ENCODE measurements at regions not wholly inside any gene's neighbourhood (a gene's known extent, or its start where the extent isn't known, plus 50 kb on each side); places are given as distances from the start of the nearest gene placed in this dataset.
"Not testable (repeated sequence)": the region's sequence is repeated elsewhere in the genome, so short reads cannot be mapped to it uniquely, and the experiment has no call there.

DNA sequence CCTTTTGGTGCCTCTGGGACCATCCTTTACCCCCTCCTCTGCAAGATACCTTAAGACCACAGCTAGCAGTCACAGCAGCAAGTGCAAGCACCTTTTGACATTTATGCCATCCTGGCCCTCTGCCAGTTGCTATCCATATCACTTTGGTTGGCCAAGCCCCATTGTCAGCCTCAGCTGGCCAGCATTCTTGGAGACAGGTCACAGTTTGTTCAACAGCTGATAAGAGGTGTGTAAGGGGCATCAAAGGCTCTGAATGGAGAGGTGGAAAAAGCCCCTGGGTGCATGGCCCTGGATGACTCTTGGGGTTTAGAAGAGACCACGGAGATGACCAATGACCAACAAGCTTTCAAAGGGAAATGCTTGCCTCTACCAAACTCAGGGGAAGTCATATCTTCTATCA is 133.6 kb upstream of the MAMLD1 start:
- H3K27me3 Mint-ChIP-seq (ENCODE audit: insufficient read depth, unreplicated experiment) = no peaks in the 10 kb centered on the region
- H3K27ac Mint-ChIP-seq (ENCODE audit: low read depth, unreplicated experiment) = no peak overlapping the region
- no peak for DNase-seq (ENCODE audit: unreplicated experiment)
- no TSS peak for BruUV-seq (replicated peaks)
- ChIA-PET CTCF (no interaction called here), POLR2A (no interaction called here)
- TF ChIP-seq, protein P1, sequence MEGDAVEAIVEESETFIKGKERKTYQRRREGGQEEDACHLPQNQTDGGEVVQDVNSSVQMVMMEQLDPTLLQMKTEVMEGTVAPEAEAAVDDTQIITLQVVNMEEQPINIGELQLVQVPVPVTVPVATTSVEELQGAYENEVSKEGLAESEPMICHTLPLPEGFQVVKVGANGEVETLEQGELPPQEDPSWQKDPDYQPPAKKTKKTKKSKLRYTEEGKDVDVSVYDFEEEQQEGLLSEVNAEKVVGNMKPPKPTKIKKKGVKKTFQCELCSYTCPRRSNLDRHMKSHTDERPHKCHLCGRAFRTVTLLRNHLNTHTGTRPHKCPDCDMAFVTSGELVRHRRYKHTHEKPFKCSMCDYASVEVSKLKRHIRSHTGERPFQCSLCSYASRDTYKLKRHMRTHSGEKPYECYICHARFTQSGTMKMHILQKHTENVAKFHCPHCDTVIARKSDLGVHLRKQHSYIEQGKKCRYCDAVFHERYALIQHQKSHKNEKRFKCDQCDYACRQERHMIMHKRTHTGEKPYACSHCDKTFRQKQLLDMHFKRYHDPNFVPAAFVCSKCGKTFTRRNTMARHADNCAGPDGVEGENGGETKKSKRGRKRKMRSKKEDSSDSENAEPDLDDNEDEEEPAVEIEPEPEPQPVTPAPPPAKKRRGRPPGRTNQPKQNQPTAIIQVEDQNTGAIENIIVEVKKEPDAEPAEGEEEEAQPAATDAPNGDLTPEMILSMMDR (IDR thresholded peaks at IDR 0.05; ENCODE audit: unreplicated experiment) = no peak
- intact Hi-C loops (cut with micrococcal nuclease) = no loop called here
- peaks cover 6% of the 10 kb centered on the region for H3K4me1 Mint-ChIP-seq (ENCODE audit: insufficient read depth, unreplicated experiment)
- H3K36me3 Mint-ChIP-seq (ENCODE audit: insufficient read depth, unreplicated experiment) = no peaks in the 10 kb centered on the region
- H3K9me3 Mint-ChIP-seq (ENCODE audit: unreplicated experiment) = no peaks in the 10 kb centered on the region
- no peak overlapping the region for H3K4me3 Mint-ChIP-seq (ENCODE audit: unreplicated experiment)

DNA sequence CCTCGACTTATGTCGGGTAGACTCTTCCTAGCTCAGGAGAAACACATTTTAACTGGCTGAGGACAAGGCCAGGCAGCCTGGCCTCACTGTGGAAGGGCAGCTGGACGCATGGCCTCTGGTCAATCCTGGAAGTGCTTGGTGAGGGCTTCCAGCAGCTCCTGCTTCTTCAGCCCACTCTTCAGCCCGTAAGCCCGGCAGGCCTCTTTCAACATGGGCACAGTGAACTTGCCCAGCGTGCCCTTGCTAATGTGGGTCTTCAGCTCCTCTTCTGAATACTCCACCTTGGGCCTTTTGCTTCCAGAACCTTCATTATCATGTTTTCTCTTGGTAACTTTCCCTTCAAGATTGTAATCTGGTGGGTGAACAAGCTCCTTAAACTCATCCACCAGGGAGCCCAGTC is 132.2 kb upstream of the MAMLD1 start:
- not testable (repeated sequence) for BruUV-seq (replicated peaks)

DNA sequence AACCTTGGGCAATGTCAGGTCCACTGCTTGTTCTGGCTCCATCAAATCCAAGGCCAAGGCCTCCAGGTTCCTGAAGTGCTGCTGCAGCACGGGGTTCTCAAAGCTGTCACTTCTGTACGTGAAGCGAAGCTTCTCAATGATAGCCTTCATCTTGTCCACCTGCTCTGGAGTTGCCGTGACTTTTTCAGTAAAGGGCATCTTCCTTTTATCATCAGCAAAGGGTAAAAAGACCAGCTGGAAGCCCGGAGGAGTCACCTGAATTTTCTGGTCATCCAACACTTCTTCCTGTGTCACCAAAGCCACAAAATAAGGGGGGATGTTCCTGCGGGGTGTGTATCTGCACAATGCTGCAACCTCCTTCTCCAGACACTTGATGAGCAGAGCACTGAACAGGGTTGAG is 131.7 kb upstream of the MAMLD1 start:
- DNase-seq (ENCODE audit: unreplicated experiment); H3K36me3 Mint-ChIP-seq (ENCODE audit: insufficient read depth, unreplicated experiment); BruUV-seq (replicated peaks); H3K9me3 Mint-ChIP-seq (ENCODE audit: unreplicated experiment); H3K4me3 Mint-ChIP-seq (ENCODE audit: unreplicated experiment); intact Hi-C loops (cut with micrococcal nuclease); H3K4me1 Mint-ChIP-seq (ENCODE audit: insufficient read depth, unreplicated experiment); H3K27ac Mint-ChIP-seq (ENCODE audit: low read depth, unreplicated experiment); H3K27me3 Mint-ChIP-seq (ENCODE audit: insufficient read depth, unreplicated experiment); POLR2A ChIA-PET: not testable (repeated sequence)
- CTCF ChIA-PET = interaction anchor here (1.2 kb wide), 1 partner anchor 248 kb away, joined by 3 read pairs; no protein-coding TSS in a partner anchor

More for the DNA sequence above, 132.2 kb upstream of the MAMLD1 start:
- POLR2A ChIA-PET; DNase-seq (ENCODE audit: unreplicated experiment); H3K27me3 Mint-ChIP-seq (ENCODE audit: insufficient read depth, unreplicated experiment); H3K9me3 Mint-ChIP-seq (ENCODE audit: unreplicated experiment); H3K36me3 Mint-ChIP-seq (ENCODE audit: insufficient read depth, unreplicated experiment); H3K4me3 Mint-ChIP-seq (ENCODE audit: unreplicated experiment); H3K27ac Mint-ChIP-seq (ENCODE audit: low read depth, unreplicated experiment); H3K4me1 Mint-ChIP-seq (ENCODE audit: insufficient read depth, unreplicated experiment); intact Hi-C loops (cut with micrococcal nuclease): not testable (repeated sequence)
- CTCF ChIA-PET = interaction anchor here (1.2 kb wide), 1 partner anchor 248 kb away, joined by 3 read pairs; no protein-coding TSS in a partner anchor

DNA sequence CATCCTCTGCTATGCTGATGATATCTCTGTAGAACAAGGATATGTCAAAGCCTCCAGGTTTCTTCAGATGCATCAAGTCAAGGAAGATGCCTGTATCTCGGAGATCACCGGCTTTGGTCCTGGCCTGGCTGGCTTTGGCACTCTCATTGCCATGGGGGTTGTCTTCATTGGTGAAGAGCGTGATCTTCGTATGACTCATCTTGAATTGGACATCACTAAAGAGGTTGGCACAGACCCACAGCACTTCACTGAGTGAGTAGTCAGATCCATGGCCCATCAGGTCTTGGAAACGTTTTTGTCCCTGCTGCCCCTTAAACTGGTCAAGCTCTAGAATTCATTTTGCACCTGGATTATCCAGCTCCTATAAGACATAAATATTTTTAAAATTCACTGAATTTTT is 130.9 kb upstream of the MAMLD1 start:
- DNase-seq (ENCODE audit: unreplicated experiment) = peak; percentile 54
- intact Hi-C loops (cut with micrococcal nuclease); BruUV-seq (replicated peaks); H3K9me3 Mint-ChIP-seq (ENCODE audit: unreplicated experiment); H3K4me3 Mint-ChIP-seq (ENCODE audit: unreplicated experiment); H3K27ac Mint-ChIP-seq (ENCODE audit: low read depth, unreplicated experiment); CTCF ChIA-PET; H3K4me1 Mint-ChIP-seq (ENCODE audit: insufficient read depth, unreplicated experiment); POLR2A ChIA-PET; H3K27me3 Mint-ChIP-seq (ENCODE audit: insufficient read depth, unreplicated experiment); H3K36me3 Mint-ChIP-seq (ENCODE audit: insufficient read depth, unreplicated experiment): not testable (repeated sequence)

DNA sequence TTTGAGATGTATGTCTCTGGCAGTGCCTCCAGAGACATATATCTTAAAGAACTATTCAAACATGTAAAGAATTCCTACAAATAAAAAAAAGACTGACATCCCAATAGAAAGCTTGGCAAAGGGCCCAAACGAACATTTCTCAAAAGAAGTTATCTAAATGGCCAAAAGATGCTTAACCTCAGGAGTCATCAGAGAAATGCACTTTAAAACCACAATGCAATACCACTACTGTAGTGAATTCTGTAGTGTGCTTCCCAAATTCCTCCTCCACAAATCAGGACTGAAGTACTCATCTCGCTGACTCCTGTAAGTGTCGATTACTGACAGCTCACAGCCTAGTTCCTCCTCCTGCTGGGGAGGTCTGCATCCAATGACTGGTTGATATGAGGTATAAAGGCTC is 129.0 kb upstream of the MAMLD1 start:
- no peak for DNase-seq (ENCODE audit: unreplicated experiment)
- ChIA-PET CTCF (no interaction called here), POLR2A (interaction anchor here (0.7 kb wide), 1 partner anchor 11 kb away, joined by 5 read pairs; no protein-coding TSS in a partner anchor)
- Mint-ChIP-seq H3K4me1 (ENCODE audit: insufficient read depth, unreplicated experiment) (peaks cover 6% of the 10 kb centered on the region), H3K27ac (ENCODE audit: low read depth, unreplicated experiment) (no peak overlapping the region), H3K36me3 (ENCODE audit: insufficient read depth, unreplicated experiment) (no peaks in the 10 kb centered on the region), H3K4me3 (ENCODE audit: unreplicated experiment) (no peak overlapping the region), H3K27me3 (ENCODE audit: insufficient read depth, unreplicated experiment) (no peaks in the 10 kb centered on the region), H3K9me3 (ENCODE audit: unreplicated experiment) (no peaks in the 10 kb centered on the region)
- no TSS peak for BruUV-seq (replicated peaks)
- TF ChIP-seq, protein P1 (IDR thresholded peaks at IDR 0.05; ENCODE audit: unreplicated experiment) = no peak
- intact Hi-C loops (cut with micrococcal nuclease) = no loop called here

DNA sequence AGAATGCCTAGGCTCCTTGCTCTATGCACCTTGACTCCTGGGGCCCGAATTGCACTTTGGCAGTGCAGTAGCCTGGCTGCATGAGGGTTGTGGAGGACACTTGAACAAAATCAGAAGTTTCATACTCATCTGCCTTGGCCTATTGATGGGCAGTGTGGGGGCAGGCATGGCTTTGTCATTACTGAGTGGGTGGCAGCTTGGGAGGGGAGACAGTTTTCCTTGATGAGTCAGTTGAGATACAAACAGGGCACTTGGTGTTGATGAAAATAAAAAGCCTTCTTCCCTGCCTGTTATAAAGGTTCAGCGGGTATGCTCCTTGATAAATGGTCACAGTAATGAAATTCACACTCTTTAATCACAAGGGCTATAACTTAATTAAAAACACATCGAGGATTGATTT is 126.8 kb upstream of the MAMLD1 start:
- peak; percentile 12 for DNase-seq (ENCODE audit: unreplicated experiment)
- TF ChIP-seq, protein P1 (IDR thresholded peaks at IDR 0.05; ENCODE audit: unreplicated experiment) = no peak
- ChIA-PET CTCF (no interaction called here), POLR2A (no interaction called here)
- H3K27me3 Mint-ChIP-seq (ENCODE audit: insufficient read depth, unreplicated experiment) = no peaks in the 10 kb centered on the region
- intact Hi-C loops (cut with micrococcal nuclease) = no loop called here
- H3K4me3 Mint-ChIP-seq (ENCODE audit: unreplicated experiment) = no peak overlapping the region
- H3K9me3 Mint-ChIP-seq (ENCODE audit: unreplicated experiment) = no peaks in the 10 kb centered on the region
- no peaks in the 10 kb centered on the region for H3K36me3 Mint-ChIP-seq (ENCODE audit: insufficient read depth, unreplicated experiment)
- peaks cover 6% of the 10 kb centered on the region for H3K4me1 Mint-ChIP-seq (ENCODE audit: insufficient read depth, unreplicated experiment)
- no TSS peak for BruUV-seq (replicated peaks)
- H3K27ac Mint-ChIP-seq (ENCODE audit: low read depth, unreplicated experiment) = no peak overlapping the region

Data from MCF 10A (cell line).